ENCODE measurements at regions not wholly inside any gene's neighbourhood (a gene's known extent, or its start where the extent isn't known, plus 50 kb on each side); places are given as distances from the start of the nearest gene placed in this dataset.
A peak's percentile ranks its signal among the peaks of the same experiment; 100 is the strongest.

GRCh38 chr6:104613416-104614001, 246.2 kb downstream of the HACE1 start:
- DNase-seq, result no peak

GRCh38 chr6:104612541-104612940, 247.2 kb downstream of the HACE1 start:
- no peak for DNase-seq

- DNase-seq, result no peak
These were observed 251.6 kb downstream of the HACE1 start for GRCh38 chr6:104608101-104608500.

- DNase-seq, result no peak
These were observed 252.2 kb downstream of the HACE1 start for GRCh38 chr6:104607501-104607900.

GRCh38 chr6:104606361-104606760, 253.4 kb downstream of the HACE1 start:
- DNase-seq, result peak; percentile 3

GRCh38 chr6:104604685-104605084, 255.0 kb downstream of the HACE1 start:
- DNase-seq, result no peak

- DNase-seq, result no peak
These were observed 256.5 kb downstream of the HACE1 start for GRCh38 chr6:104603108-104603745.

- no peak for DNase-seq
These were observed 258.0 kb downstream of the HACE1 start for GRCh38 chr6:104601721-104602120.

- no peak for DNase-seq
These were observed 258.5 kb downstream of the HACE1 start for GRCh38 chr6:104601131-104601651.

GRCh38 chr6:104600639-104600931, 259.1 kb downstream of the HACE1 start:
- no peak for DNase-seq

- no peak for DNase-seq
These were observed 259.7 kb downstream of the HACE1 start for GRCh38 chr6:104599821-104600638.

GRCh38 chr6:104597541-104598050, 262.1 kb downstream of the HACE1 start:
- no peak for DNase-seq

- DNase-seq, result no peak
These were observed 263.6 kb downstream of the HACE1 start for GRCh38 chr6:104596091-104596490.

- DNase-seq, result no peak
These were observed 264.4 kb downstream of the HACE1 start for GRCh38 chr6:104595311-104595820.

- no peak for DNase-seq
These were observed 268.0 kb downstream of the HACE1 start for GRCh38 chr6:104591573-104592334.

- no peak for DNase-seq
These were observed 269.8 kb downstream of the HACE1 start for GRCh38 chr6:104589940-104590339.

- no peak for DNase-seq
These were observed 274.1 kb downstream of the HACE1 start for GRCh38 chr6:104585646-104586045.

- DNase-seq, result no peak
These were observed 279.3 kb downstream of the HACE1 start for GRCh38 chr6:104580452-104580851.

- DNase-seq, result no peak
These were observed 280.3 kb downstream of the HACE1 start for GRCh38 chr6:104579310-104579863.

GRCh38 chr6:104575536-104575935, 284.2 kb downstream of the HACE1 start:
- no peak for DNase-seq

- no peak for DNase-seq
These were observed 285.5 kb downstream of the HACE1 start for GRCh38 chr6:104574135-104574750.

- DNase-seq, result no peak
These were observed 286.4 kb downstream of the HACE1 start for GRCh38 chr6:104573350-104573749.
